OCI-LY3 (cell line): ENCODE measurements at regions not wholly inside any gene's neighbourhood (a gene's known extent, or its start where the extent isn't known, plus 50 kb on each side); places are given as distances from the start of the nearest gene placed in this dataset.

Experiments
- H2AFZ ChIP-seq: fragments of 200-600, 300-600 bp; shearing (Covaris generic); 2 replicates; pipeline ENCODE4 v1.6.0; 2014; ENCODE audit warnings: antibody characterized with exemption, low read depth, low read length
- H3K27ac ChIP-seq: fragments of 200-600, 300-600 bp; sonication (generic); 2 replicates; pipeline ENCODE4 v1.5.1; 2014; ENCODE audit warnings: mild to moderate bottlenecking, low read length, moderate library complexity, mixed read lengths
- H3K27me3 ChIP-seq: fragments of 200-600, 300-600 bp; sonication (generic); 2 replicates; pipeline ENCODE4 v1.6.1; 2014; ENCODE audit warnings: low read depth, low read length, mixed read lengths
- H3K36me3 ChIP-seq: fragments of 200-600, 300-600 bp; sonication (generic); replicated peaks from 2 replicates; pipeline ENCODE3; 2014; ENCODE audit warnings: low read depth, low read length, mixed read lengths
- H3K4me1 ChIP-seq: fragments of 300-600, 200-600 bp; sonication (generic); 2 replicates; pipeline ENCODE4 v1.6.1; 2014; ENCODE audit warnings: low read length, mixed read lengths
- H3K4me2 ChIP-seq: fragments of 200-600, 300-600 bp; sonication (generic); 2 replicates; pipeline ENCODE4 v1.6.1; 2014; ENCODE audit warnings: low read length, mixed read lengths
- H3K4me3 ChIP-seq: fragments of 300-600, 200-600 bp; sonication (generic); 2 replicates; pipeline ENCODE4 v1.5.1; 2014; ENCODE audit warnings: antibody characterized with exemption, mild to moderate bottlenecking, low read length, moderate library complexity
- H3K79me2 ChIP-seq: fragments of 300-600, 200-600 bp; shearing (Covaris generic); 2 replicates; pipeline ENCODE4 v1.6.1; 2014; ENCODE audit warnings: mild to moderate bottlenecking, low read length, mixed read lengths
- H3K9ac ChIP-seq: fragments of 300-600, 200-600 bp; shearing (Covaris generic); 2 replicates; pipeline ENCODE4 v1.6.0; 2014; ENCODE audit warnings: mild to moderate bottlenecking, low read length, moderate library complexity
- H3K9me3 ChIP-seq: fragments of 200-600, 300-600 bp; shearing (Covaris generic); 2 replicates; pipeline ENCODE4 v1.6.1; 2014; ENCODE audit warnings: low read length, mixed read lengths; ENCODE audit not compliant: insufficient read depth
- H4K20me1 ChIP-seq: fragments of 200-600, 300-600 bp; sonication (generic); 2 replicates; pipeline ENCODE4 v1.6.1; 2016; ENCODE audit warnings: low read length, mixed read lengths; ENCODE audit not compliant: insufficient read depth
- CTCF ChIP-seq: fragments of 200-600, 300-600 bp; sonication (generic); IDR thresholded peaks from 2 replicates; pipeline ENCODE4 v1.5.1; 2014; ENCODE audit warnings: antibody characterized with exemption, low read length, low read depth
- EZH2phosphoT487 ChIP-seq: fragments of 200-600 bp; shearing (Covaris generic); IDR thresholded peaks from 2 replicates; pipeline ENCODE4 v1.6.1; 2018; ENCODE audit warnings: antibody characterized with exemption, mixed run types, low read depth

GRCh38 chr1:181409981-181410380, 73.3 kb upstream of the CACNA1E start:
- no peaks in the 10 kb centered on the region for H4K20me1 ChIP-seq
- TF ChIP-seq CTCF (no peak), EZH2phosphoT487 (no peak)
- no peaks in the 10 kb centered on the region for H3K36me3 ChIP-seq
- H3K79me2 ChIP-seq = no peaks in the 10 kb centered on the region
- peaks cover 45% of the 10 kb centered on the region for H3K27me3 ChIP-seq
- no peak overlapping the region for H3K4me2 ChIP-seq
- no peaks in the 10 kb centered on the region for H3K9me3 ChIP-seq
- H3K4me1 ChIP-seq = no peaks in the 10 kb centered on the region
- no peak overlapping the region for H3K9ac ChIP-seq
- H2AFZ ChIP-seq = no peak overlapping the region
- no peak overlapping the region for H3K27ac ChIP-seq
- H3K4me3 ChIP-seq = no peak overlapping the region

DNA sequence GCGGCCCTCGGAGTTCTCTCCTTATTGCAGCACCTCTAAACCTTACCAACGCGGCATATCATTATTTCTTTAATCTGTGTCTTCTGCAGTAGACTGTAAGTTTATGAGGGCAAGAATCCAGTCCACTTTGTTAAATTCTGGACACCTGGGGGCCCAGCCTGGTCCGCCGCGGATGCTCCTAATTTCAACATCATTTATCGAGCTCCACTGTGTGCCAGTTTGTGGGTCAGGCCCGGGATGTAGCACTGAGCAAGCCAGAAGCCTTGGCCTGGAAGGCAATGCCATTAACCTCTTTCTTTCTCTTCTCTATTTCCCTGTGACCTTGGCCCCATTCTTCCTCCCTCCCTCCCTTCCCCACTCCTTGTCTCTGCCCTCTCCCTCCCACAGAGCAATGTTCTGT, 70.6 kb upstream of the CACNA1E start:
- H3K4me3 ChIP-seq = no peak overlapping the region
- no peak overlapping the region for H3K9ac ChIP-seq
- no peaks in the 10 kb centered on the region for H3K4me1 ChIP-seq
- H4K20me1 ChIP-seq = no peaks in the 10 kb centered on the region
- H2AFZ ChIP-seq = no peak overlapping the region
- H3K4me2 ChIP-seq = no peak overlapping the region
- H3K36me3 ChIP-seq = no peaks in the 10 kb centered on the region
- no peak overlapping the region for H3K27ac ChIP-seq
- peaks cover 52% of the 10 kb centered on the region for H3K27me3 ChIP-seq
- H3K9me3 ChIP-seq = no peaks in the 10 kb centered on the region
- TF ChIP-seq EZH2phosphoT487 = no peak
- no peak for TF ChIP-seq CTCF
- H3K79me2 ChIP-seq = no peaks in the 10 kb centered on the region

GRCh38 chr1:181413195-181413815, 70.0 kb upstream of the CACNA1E start:
- no peaks in the 10 kb centered on the region for H3K4me1 ChIP-seq
- H3K36me3 ChIP-seq = no peaks in the 10 kb centered on the region
- no peak overlapping the region for H3K4me2 ChIP-seq
- H2AFZ ChIP-seq = no peak overlapping the region
- TF ChIP-seq EZH2phosphoT487 = no peak
- no peak for TF ChIP-seq CTCF
- no peaks in the 10 kb centered on the region for H4K20me1 ChIP-seq
- H3K27ac ChIP-seq = no peak overlapping the region
- H3K27me3 ChIP-seq = peaks cover 50% of the 10 kb centered on the region
- H3K4me3 ChIP-seq = no peak overlapping the region
- no peaks in the 10 kb centered on the region for H3K9me3 ChIP-seq
- no peaks in the 10 kb centered on the region for H3K79me2 ChIP-seq
- H3K9ac ChIP-seq = no peak overlapping the region

GRCh38 chr1:181413836-181414235, 69.5 kb upstream of the CACNA1E start:
- H3K79me2 ChIP-seq = no peaks in the 10 kb centered on the region
- no peaks in the 10 kb centered on the region for H3K9me3 ChIP-seq
- H3K27ac ChIP-seq = no peak overlapping the region
- no peaks in the 10 kb centered on the region for H3K4me1 ChIP-seq
- H4K20me1 ChIP-seq = no peaks in the 10 kb centered on the region
- H3K36me3 ChIP-seq = no peaks in the 10 kb centered on the region
- H3K27me3 ChIP-seq = peaks cover 46% of the 10 kb centered on the region
- no peak for TF ChIP-seq EZH2phosphoT487
- TF ChIP-seq CTCF = no peak
- no peak overlapping the region for H3K9ac ChIP-seq
- no peak overlapping the region for H2AFZ ChIP-seq
- H3K4me2 ChIP-seq = no peak overlapping the region
- no peak overlapping the region for H3K4me3 ChIP-seq
